ENCODE measurements at regions not wholly inside any gene's neighbourhood (a gene's known extent, or its start where the extent isn't known, plus 50 kb on each side); places are given as distances from the start of the nearest gene placed in this dataset.

DNA sequence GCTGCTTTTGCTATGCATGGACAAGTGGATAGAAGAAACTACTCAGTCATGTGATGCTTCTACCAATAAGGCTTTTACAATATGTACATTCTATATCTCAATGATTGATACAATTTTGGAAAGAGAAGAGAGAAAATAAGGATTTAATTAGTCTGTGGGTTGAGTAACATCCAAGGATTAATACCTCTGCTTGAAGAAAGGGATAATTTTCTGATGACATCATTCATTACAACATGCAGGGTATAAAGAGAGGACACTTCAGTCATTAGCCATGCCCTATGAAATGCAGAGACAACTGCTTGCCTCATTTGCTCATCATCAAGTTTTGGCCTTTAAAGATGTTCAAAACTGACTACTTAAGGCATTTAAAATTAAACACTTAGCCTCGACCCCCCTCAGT is 237.3 kb downstream of the AHR start:
- TF ChIP-seq, protein P1, sequence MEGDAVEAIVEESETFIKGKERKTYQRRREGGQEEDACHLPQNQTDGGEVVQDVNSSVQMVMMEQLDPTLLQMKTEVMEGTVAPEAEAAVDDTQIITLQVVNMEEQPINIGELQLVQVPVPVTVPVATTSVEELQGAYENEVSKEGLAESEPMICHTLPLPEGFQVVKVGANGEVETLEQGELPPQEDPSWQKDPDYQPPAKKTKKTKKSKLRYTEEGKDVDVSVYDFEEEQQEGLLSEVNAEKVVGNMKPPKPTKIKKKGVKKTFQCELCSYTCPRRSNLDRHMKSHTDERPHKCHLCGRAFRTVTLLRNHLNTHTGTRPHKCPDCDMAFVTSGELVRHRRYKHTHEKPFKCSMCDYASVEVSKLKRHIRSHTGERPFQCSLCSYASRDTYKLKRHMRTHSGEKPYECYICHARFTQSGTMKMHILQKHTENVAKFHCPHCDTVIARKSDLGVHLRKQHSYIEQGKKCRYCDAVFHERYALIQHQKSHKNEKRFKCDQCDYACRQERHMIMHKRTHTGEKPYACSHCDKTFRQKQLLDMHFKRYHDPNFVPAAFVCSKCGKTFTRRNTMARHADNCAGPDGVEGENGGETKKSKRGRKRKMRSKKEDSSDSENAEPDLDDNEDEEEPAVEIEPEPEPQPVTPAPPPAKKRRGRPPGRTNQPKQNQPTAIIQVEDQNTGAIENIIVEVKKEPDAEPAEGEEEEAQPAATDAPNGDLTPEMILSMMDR (IDR thresholded peaks at IDR 0.05) = no peak
- no peak for TF ChIP-seq POLR2A (IDR thresholded peaks at IDR 0.05)

Data from right lobe of liver (tissue), 4 donors.